ENCODE measurements at regions not wholly inside any gene's neighbourhood (a gene's known extent, or its start where the extent isn't known, plus 50 kb on each side); places are given as distances from the start of the nearest gene placed in this dataset.

GRCh38 chr2:239581352-239581901, 180.6 kb upstream of the HDAC4 start:
- DNase-seq (ENCODE audit: low read depth in 2 of 2, low spot score in 1 of 2): no peak

GRCh38 chr2:239580199-239580527, 179.3 kb upstream of the HDAC4 start:
- DNase-seq (ENCODE audit: low read depth in 2 of 2, low spot score in 1 of 2): no peak

GRCh38 chr2:239579524-239580198, 178.8 kb upstream of the HDAC4 start:
- DNase-seq (ENCODE audit: low read depth in 2 of 2, low spot score in 1 of 2): no peak

- no peak for DNase-seq (ENCODE audit: low read depth in 2 of 2, low spot score in 1 of 2)
Observed at GRCh38 chr2:239579081-239579480, 178.3 kb upstream of the HDAC4 start.

- no peak for DNase-seq (ENCODE audit: low read depth in 2 of 2, low spot score in 1 of 2)
Observed at GRCh38 chr2:239578381-239578780, 177.6 kb upstream of the HDAC4 start.

- no peak for DNase-seq (ENCODE audit: low read depth in 2 of 2, low spot score in 1 of 2)
Observed at GRCh38 chr2:239577935-239578334, 177.1 kb upstream of the HDAC4 start.

- no peak for DNase-seq (ENCODE audit: low read depth in 2 of 2, low spot score in 1 of 2)
Observed at GRCh38 chr2:239576784-239577685, 176.2 kb upstream of the HDAC4 start.

- DNase-seq (ENCODE audit: low read depth in 2 of 2, low spot score in 1 of 2): no peak
Observed at GRCh38 chr2:239575931-239576445, 175.2 kb upstream of the HDAC4 start.

GRCh38 chr2:239574434-239575156, 173.8 kb upstream of the HDAC4 start:
- no peak for DNase-seq (ENCODE audit: low read depth in 2 of 2, low spot score in 1 of 2)

GRCh38 chr2:239574054-239574433, 173.2 kb upstream of the HDAC4 start:
- no peak for DNase-seq (ENCODE audit: low read depth in 2 of 2, low spot score in 1 of 2)

- no peak for DNase-seq (ENCODE audit: low read depth in 2 of 2, low spot score in 1 of 2)
Observed at GRCh38 chr2:239570971-239571520, 170.2 kb upstream of the HDAC4 start.

- no peak for DNase-seq (ENCODE audit: low read depth in 2 of 2, low spot score in 1 of 2)
Observed at GRCh38 chr2:239570216-239570925, 169.6 kb upstream of the HDAC4 start.

- DNase-seq (ENCODE audit: low read depth in 2 of 2, low spot score in 1 of 2): no peak
Observed at GRCh38 chr2:239569401-239570090, 168.7 kb upstream of the HDAC4 start.

- no peak for DNase-seq (ENCODE audit: low read depth in 2 of 2, low spot score in 1 of 2)
Observed at GRCh38 chr2:239568601-239569000, 167.8 kb upstream of the HDAC4 start.

GRCh38 chr2:239567786-239568185, 167.0 kb upstream of the HDAC4 start:
- DNase-seq (ENCODE audit: low read depth in 2 of 2, low spot score in 1 of 2): no peak

- DNase-seq (ENCODE audit: low read depth in 2 of 2, low spot score in 1 of 2): no peak
Observed at GRCh38 chr2:239566995-239567568, 166.3 kb upstream of the HDAC4 start.

GRCh38 chr2:239566162-239566994, 165.6 kb upstream of the HDAC4 start:
- DNase-seq (ENCODE audit: low read depth in 2 of 2, low spot score in 1 of 2): no peak

- no peak for DNase-seq (ENCODE audit: low read depth in 2 of 2, low spot score in 1 of 2)
Observed at GRCh38 chr2:239564587-239564986, 163.8 kb upstream of the HDAC4 start.

GRCh38 chr2:239563561-239563960, 162.7 kb upstream of the HDAC4 start:
- no peak for DNase-seq (ENCODE audit: low read depth in 2 of 2, low spot score in 1 of 2)

Data from stimulated activated CD8-positive, alpha-beta memory T cell treated with anti-CD3 and anti-CD28 coated beads, Interleukin-4, amount 100 ng/mL, for 1 hour (primary cell).